GM12872 (cell line): ENCODE measurements at regions not wholly inside any gene's neighbourhood (a gene's known extent, or its start where the extent isn't known, plus 50 kb on each side); places are given as distances from the start of the nearest gene placed in this dataset.

Experiments used
- CTCF ChIP-seq: IDR thresholded peaks from 3 replicates; pipeline ENCODE4 v1.5.1; 2011; ENCODE audit warnings: low read depth, mild to moderate bottlenecking, low read length, moderate library complexity; ENCODE audit not compliant: insufficient read depth

GRCh38 chr2:193496786-193497185, 1302.1 kb upstream of the TMEFF2 start:
- TF ChIP-seq CTCF, result no peak

GRCh38 chr2:193482557-193482956, 1287.8 kb upstream of the TMEFF2 start:
- TF ChIP-seq CTCF, result no peak

GRCh38 chr2:193480187-193480586, 1285.5 kb upstream of the TMEFF2 start:
- TF ChIP-seq CTCF, result no peak

GRCh38 chr2:193476171-193476800, 1281.6 kb upstream of the TMEFF2 start:
- TF ChIP-seq CTCF, result no peak

GRCh38 chr2:193475038-193475437, 1280.3 kb upstream of the TMEFF2 start:
- no peak for TF ChIP-seq CTCF

- no peak for TF ChIP-seq CTCF
These were observed 1274.5 kb upstream of the TMEFF2 start for GRCh38 chr2:193469251-193469650.

- TF ChIP-seq CTCF, result no peak
These were observed 1272.7 kb upstream of the TMEFF2 start for GRCh38 chr2:193467276-193467987.
